OCI-LY1 (cell line): ENCODE measurements at regions not wholly inside any gene's neighbourhood (a gene's known extent, or its start where the extent isn't known, plus 50 kb on each side); places are given as distances from the start of the nearest gene placed in this dataset.

Source experiments
- EZH2 ChIP-seq: fragments of 200-600 bp; sonication (generic), shearing (Covaris generic); IDR thresholded peaks from 2 replicates; pipeline ENCODE4 v1.8.0; 2017; ENCODE audit warnings: borderline replicate concordance, mixed run types, mild to moderate bottlenecking, antibody characterized with exemption, low read length, moderate library complexity, mixed read lengths
- TF ChIP-seq, protein P1 (sequence below): fragments of 200-600 bp; sonication (generic), shearing (Covaris generic); IDR thresholded peaks from 2 replicates; pipeline ENCODE4 v1.5.1; 2017; ENCODE audit warnings: mild to moderate bottlenecking, antibody characterized with exemption, low read length, moderate library complexity, mixed read lengths

DNA sequence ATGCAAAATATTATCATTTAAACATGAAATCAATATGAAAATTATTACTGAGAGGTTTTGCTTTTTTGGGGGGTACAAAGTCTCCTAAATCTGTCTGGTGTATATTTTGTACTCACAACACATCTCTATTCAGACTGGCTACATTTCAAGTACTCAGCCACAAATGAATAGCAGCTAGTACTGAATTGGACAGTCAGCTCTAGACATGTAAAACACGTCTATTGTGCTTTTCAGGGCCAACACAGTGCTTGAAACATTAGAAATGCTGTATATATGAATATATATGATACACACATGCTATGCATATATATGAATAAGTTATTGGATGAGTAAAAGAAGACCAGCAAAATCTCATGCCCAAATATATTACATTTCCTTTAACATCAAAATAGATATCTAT, 103.8 kb upstream of the CFAP20DC start:
- TF ChIP-seq, protein P1, sequence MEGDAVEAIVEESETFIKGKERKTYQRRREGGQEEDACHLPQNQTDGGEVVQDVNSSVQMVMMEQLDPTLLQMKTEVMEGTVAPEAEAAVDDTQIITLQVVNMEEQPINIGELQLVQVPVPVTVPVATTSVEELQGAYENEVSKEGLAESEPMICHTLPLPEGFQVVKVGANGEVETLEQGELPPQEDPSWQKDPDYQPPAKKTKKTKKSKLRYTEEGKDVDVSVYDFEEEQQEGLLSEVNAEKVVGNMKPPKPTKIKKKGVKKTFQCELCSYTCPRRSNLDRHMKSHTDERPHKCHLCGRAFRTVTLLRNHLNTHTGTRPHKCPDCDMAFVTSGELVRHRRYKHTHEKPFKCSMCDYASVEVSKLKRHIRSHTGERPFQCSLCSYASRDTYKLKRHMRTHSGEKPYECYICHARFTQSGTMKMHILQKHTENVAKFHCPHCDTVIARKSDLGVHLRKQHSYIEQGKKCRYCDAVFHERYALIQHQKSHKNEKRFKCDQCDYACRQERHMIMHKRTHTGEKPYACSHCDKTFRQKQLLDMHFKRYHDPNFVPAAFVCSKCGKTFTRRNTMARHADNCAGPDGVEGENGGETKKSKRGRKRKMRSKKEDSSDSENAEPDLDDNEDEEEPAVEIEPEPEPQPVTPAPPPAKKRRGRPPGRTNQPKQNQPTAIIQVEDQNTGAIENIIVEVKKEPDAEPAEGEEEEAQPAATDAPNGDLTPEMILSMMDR, result no peak
- no peak for TF ChIP-seq EZH2
